OCI-LY3 (cell line): ENCODE measurements at regions not wholly inside any gene's neighbourhood (a gene's known extent, or its start where the extent isn't known, plus 50 kb on each side); places are given as distances from the start of the nearest gene placed in this dataset.

Experiments used
- EZH2phosphoT487 ChIP-seq: fragments of 200-600 bp; shearing (Covaris generic); IDR thresholded peaks from 2 replicates; pipeline ENCODE4 v1.6.1; 2018; ENCODE audit warnings: antibody characterized with exemption, mixed run types, low read depth
- TF ChIP-seq, protein P1 (sequence below): fragments of 200-600, 300-600 bp; sonication (generic); IDR thresholded peaks from 2 replicates; pipeline ENCODE4 v1.5.1; 2014; ENCODE audit warnings: antibody characterized with exemption, low read length, low read depth

DNA sequence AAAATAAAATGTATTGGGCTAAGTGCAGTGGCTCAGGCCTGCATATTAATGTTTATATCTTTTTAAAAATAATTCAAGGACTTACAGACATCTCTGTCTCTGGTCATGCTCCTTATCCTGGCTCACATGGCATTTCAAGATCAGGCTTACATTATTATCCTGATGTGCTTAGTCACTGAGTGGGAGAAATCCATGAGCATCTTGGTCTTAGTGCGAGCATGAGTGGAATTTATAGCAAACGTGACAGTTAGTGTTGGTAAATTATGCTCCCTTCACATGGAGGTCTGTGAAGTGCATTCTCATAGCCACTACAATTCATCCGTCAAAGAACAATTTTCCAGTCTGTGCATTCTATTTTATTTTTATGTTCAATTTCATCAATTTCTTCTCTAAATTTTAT, 237.8 kb upstream of the EDIL3 start:
- TF ChIP-seq, protein P1, sequence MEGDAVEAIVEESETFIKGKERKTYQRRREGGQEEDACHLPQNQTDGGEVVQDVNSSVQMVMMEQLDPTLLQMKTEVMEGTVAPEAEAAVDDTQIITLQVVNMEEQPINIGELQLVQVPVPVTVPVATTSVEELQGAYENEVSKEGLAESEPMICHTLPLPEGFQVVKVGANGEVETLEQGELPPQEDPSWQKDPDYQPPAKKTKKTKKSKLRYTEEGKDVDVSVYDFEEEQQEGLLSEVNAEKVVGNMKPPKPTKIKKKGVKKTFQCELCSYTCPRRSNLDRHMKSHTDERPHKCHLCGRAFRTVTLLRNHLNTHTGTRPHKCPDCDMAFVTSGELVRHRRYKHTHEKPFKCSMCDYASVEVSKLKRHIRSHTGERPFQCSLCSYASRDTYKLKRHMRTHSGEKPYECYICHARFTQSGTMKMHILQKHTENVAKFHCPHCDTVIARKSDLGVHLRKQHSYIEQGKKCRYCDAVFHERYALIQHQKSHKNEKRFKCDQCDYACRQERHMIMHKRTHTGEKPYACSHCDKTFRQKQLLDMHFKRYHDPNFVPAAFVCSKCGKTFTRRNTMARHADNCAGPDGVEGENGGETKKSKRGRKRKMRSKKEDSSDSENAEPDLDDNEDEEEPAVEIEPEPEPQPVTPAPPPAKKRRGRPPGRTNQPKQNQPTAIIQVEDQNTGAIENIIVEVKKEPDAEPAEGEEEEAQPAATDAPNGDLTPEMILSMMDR: no peak
- no peak for TF ChIP-seq EZH2phosphoT487
